Sigmoid colon (tissue), 4 donors: ENCODE measurements at regions not wholly inside any gene's neighbourhood (a gene's known extent, or its start where the extent isn't known, plus 50 kb on each side); places are given as distances from the start of the nearest gene placed in this dataset.

Source experiments
- EP300 ChIP-seq, 4 donors: sonication (generic); formaldehyde crosslinking; IDR thresholded peaks; one replicate each; pipeline ENCODE4 v1.6.1; 2017; ENCODE audit warnings: antibody characterized with exemption in 4 of 4
- POLR2A ChIP-seq, 2 donors: fragments of 450-650 bp; IDR thresholded peaks; one replicate each; pipeline ENCODE4 v1.6.1; 2016; ENCODE audit warnings: antibody characterized with exemption in 2 of 2, mild to moderate bottlenecking in 2 of 2, moderate library complexity in 2 of 2
- POLR2AphosphoS5 ChIP-seq, 4 donors: sonication (generic); formaldehyde crosslinking; IDR thresholded peaks; one replicate each; pipeline ENCODE4 v1.6.1; 2017; ENCODE audit warnings: antibody characterized with exemption in 4 of 4
- TF ChIP-seq, protein P1 (sequence below), 4 experiments: fragments of 450-650 bp in 3 of 4; fragments of 200-600 bp in 1 of 4; IDR thresholded peaks; one replicate each; pipeline ENCODE4 v1.5.1; 2016 to 2019; ENCODE audit warnings: antibody characterized with exemption in 4 of 4, mild to moderate bottlenecking in 3 of 4, moderate library complexity in 2 of 4

DNA sequence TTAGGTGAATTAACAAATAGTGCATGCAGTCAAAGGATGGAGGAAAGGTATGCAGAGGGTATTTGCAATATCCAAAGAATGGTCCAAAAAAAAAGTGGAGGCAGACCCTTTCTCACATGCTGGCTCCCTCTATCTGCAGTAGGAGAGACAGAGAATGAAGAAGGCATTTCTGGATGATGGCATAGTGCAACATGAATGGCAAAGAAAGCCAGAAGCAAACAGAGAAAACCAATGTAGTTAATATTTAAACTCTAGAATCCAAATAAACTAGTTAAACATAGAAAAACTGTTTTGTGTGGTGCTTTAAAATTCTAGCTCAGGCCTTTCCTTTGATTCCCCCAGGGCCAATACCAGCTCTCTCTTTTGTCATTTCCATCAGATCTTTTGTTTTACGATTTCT, 403.1 kb upstream of the WWC1 start:
- TF ChIP-seq, protein P1, sequence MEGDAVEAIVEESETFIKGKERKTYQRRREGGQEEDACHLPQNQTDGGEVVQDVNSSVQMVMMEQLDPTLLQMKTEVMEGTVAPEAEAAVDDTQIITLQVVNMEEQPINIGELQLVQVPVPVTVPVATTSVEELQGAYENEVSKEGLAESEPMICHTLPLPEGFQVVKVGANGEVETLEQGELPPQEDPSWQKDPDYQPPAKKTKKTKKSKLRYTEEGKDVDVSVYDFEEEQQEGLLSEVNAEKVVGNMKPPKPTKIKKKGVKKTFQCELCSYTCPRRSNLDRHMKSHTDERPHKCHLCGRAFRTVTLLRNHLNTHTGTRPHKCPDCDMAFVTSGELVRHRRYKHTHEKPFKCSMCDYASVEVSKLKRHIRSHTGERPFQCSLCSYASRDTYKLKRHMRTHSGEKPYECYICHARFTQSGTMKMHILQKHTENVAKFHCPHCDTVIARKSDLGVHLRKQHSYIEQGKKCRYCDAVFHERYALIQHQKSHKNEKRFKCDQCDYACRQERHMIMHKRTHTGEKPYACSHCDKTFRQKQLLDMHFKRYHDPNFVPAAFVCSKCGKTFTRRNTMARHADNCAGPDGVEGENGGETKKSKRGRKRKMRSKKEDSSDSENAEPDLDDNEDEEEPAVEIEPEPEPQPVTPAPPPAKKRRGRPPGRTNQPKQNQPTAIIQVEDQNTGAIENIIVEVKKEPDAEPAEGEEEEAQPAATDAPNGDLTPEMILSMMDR (IDR thresholded peaks at IDR 0.05), result no peak
- TF ChIP-seq POLR2A (IDR thresholded peaks at IDR 0.05) (no peak), EP300 (IDR thresholded peaks at IDR 0.05) (no peak), POLR2AphosphoS5 (IDR thresholded peaks at IDR 0.05) (no peak)
